ENCODE measurements at regions not wholly inside any gene's neighbourhood (a gene's known extent, or its start where the extent isn't known, plus 50 kb on each side); places are given as distances from the start of the nearest gene placed in this dataset.
"Not testable (repeated sequence)": the region's sequence is repeated elsewhere in the genome, so short reads cannot be mapped to it uniquely, and the experiment has no call there.

GRCh38 chr6:168915242-168915641, 338.4 kb downstream of the THBS2 start:
- no peak for DNase-seq (ENCODE audit: low read depth in 2 of 3, low spot score in 2 of 3)

- DNase-seq (ENCODE audit: low read depth in 2 of 3, low spot score in 2 of 3), result no peak
These were observed 339.7 kb downstream of the THBS2 start for GRCh38 chr6:168913866-168914469.

GRCh38 chr6:168913231-168913865, 340.3 kb downstream of the THBS2 start:
- DNase-seq (ENCODE audit: low read depth in 2 of 3, low spot score in 2 of 3), result not testable (repeated sequence)

- no peak for DNase-seq (ENCODE audit: low read depth in 2 of 3, low spot score in 2 of 3)
These were observed 344.4 kb downstream of the THBS2 start for GRCh38 chr6:168909288-168909687.

GRCh38 chr6:168908887-168909286, 344.8 kb downstream of the THBS2 start:
- no peak for DNase-seq (ENCODE audit: low read depth in 2 of 3, low spot score in 2 of 3)

GRCh38 chr6:168908166-168908565, 345.5 kb downstream of the THBS2 start:
- DNase-seq (ENCODE audit: low read depth in 2 of 3, low spot score in 2 of 3), result no peak

GRCh38 chr6:168906391-168906790, 347.3 kb downstream of the THBS2 start:
- no peak for DNase-seq (ENCODE audit: low read depth in 2 of 3, low spot score in 2 of 3)

GRCh38 chr6:168905451-168906090, 348.1 kb downstream of the THBS2 start:
- no peak for DNase-seq (ENCODE audit: low read depth in 2 of 3, low spot score in 2 of 3)

GRCh38 chr6:168903613-168904345, 349.9 kb downstream of the THBS2 start:
- no peak for DNase-seq (ENCODE audit: low read depth in 2 of 3, low spot score in 2 of 3)

- DNase-seq (ENCODE audit: low read depth in 2 of 3, low spot score in 2 of 3), result no peak
These were observed 351.6 kb downstream of the THBS2 start for GRCh38 chr6:168902075-168902474.

GRCh38 chr6:168901076-168901475, 352.6 kb downstream of the THBS2 start:
- DNase-seq (ENCODE audit: low read depth in 2 of 3, low spot score in 2 of 3), result no peak

- no peak for DNase-seq (ENCODE audit: low read depth in 2 of 3, low spot score in 2 of 3)
These were observed 357.3 kb downstream of the THBS2 start for GRCh38 chr6:168896321-168896720.

- peak; percentile 36 to 58 (median 54) for DNase-seq (ENCODE audit: low read depth in 2 of 3, low spot score in 2 of 3)
These were observed 358.4 kb downstream of the THBS2 start for GRCh38 chr6:168895102-168895812.

- DNase-seq (ENCODE audit: low read depth in 2 of 3, low spot score in 2 of 3), result no peak
These were observed 361.6 kb downstream of the THBS2 start for GRCh38 chr6:168892031-168892430.

- no peak for DNase-seq (ENCODE audit: low read depth in 2 of 3, low spot score in 2 of 3)
These were observed 362.7 kb downstream of the THBS2 start for GRCh38 chr6:168890981-168891365.

GRCh38 chr6:168890306-168890980, 363.2 kb downstream of the THBS2 start:
- no peak for DNase-seq (ENCODE audit: low read depth in 2 of 3, low spot score in 2 of 3)

- DNase-seq (ENCODE audit: low read depth in 2 of 3, low spot score in 2 of 3), result no peak
These were observed 364.8 kb downstream of the THBS2 start for GRCh38 chr6:168888786-168889345.

- no peak for DNase-seq (ENCODE audit: low read depth in 2 of 3, low spot score in 2 of 3)
These were observed 365.5 kb downstream of the THBS2 start for GRCh38 chr6:168888102-168888501.

- DNase-seq (ENCODE audit: low read depth in 2 of 3, low spot score in 2 of 3), result no peak
These were observed 366.0 kb downstream of the THBS2 start for GRCh38 chr6:168887621-168888020.

- no peak for DNase-seq (ENCODE audit: low read depth in 2 of 3, low spot score in 2 of 3)
These were observed 366.7 kb downstream of the THBS2 start for GRCh38 chr6:168886964-168887363.

Measured in activated CD8-positive, alpha-beta memory T cell treated with anti-CD3 and anti-CD28 coated beads for 48 hours (primary cell).